GM12892 (cell line): ENCODE measurements at regions not wholly inside any gene's neighbourhood (a gene's known extent, or its start where the extent isn't known, plus 50 kb on each side); places are given as distances from the start of the nearest gene placed in this dataset.

ENCODE experiments used
- DNase-seq: peaks from one replicate; pipeline ENCODE4 v3.0.0; 2011; ENCODE audit not compliant: insufficient read length
- FAIRE-seq: peaks from 2 replicates; lab custom pipeline; 2011; peaks lifted over from hg19 to GRCh38; lab: Jason Lieb, UNC
- POLR2A ChIP-seq: IDR thresholded peaks from 2 replicates; pipeline ENCODE4 v1.6.1; 2011; ENCODE audit warnings: low read depth, low read length, control low read depth
- POLR2AphosphoS5 ChIP-seq: IDR thresholded peaks from 2 replicates; pipeline ENCODE4 v1.6.1; 2011; ENCODE audit warnings: low read depth, low read length, control low read depth
- TAF1 ChIP-seq: IDR thresholded peaks from 2 replicates; pipeline ENCODE4 v1.6.1; 2011; ENCODE audit warnings: low read depth, mild to moderate bottlenecking, control low read depth, low read length, borderline replicate concordance

GRCh38 chr5:17388717-17389116, 109.3 kb upstream of the TAF11L2 start:
- no peak for DNase-seq
- FAIRE-seq = no peak
- TF ChIP-seq TAF1 = no peak
- TF ChIP-seq POLR2AphosphoS5 = no peak
- TF ChIP-seq POLR2A = no peak

GRCh38 chr5:17394086-17394485, 103.9 kb upstream of the TAF11L2 start:
- FAIRE-seq = no peak
- DNase-seq = no peak
- TF ChIP-seq POLR2A (no peak), POLR2AphosphoS5 (no peak), TAF1 (no peak)

GRCh38 chr5:17395106-17395880, 102.7 kb upstream of the TAF11L2 start:
- DNase-seq (no peak), FAIRE-seq (no peak)
- no peak for TF ChIP-seq POLR2A
- no peak for TF ChIP-seq TAF1
- no peak for TF ChIP-seq POLR2AphosphoS5

- DNase-seq (no peak), FAIRE-seq (no peak)
- no peak for TF ChIP-seq POLR2AphosphoS5
- no peak for TF ChIP-seq POLR2A
- TF ChIP-seq TAF1 = no peak
These were observed 101.8 kb upstream of the TAF11L2 start for GRCh38 chr5:17396247-17396646.

GRCh38 chr5:17398431-17398830, 99.6 kb upstream of the TAF11L2 start:
- FAIRE-seq (no peak), DNase-seq (no peak)
- TF ChIP-seq POLR2AphosphoS5 (no peak), TAF1 (no peak), POLR2A (no peak)

- DNase-seq = no peak
- TF ChIP-seq POLR2AphosphoS5 (no peak), POLR2A (no peak), TAF1 (no peak)
- no peak for FAIRE-seq
These were observed 98.9 kb upstream of the TAF11L2 start for GRCh38 chr5:17398866-17399835.

GRCh38 chr5:17399931-17400330, 98.1 kb upstream of the TAF11L2 start:
- DNase-seq (no peak), FAIRE-seq (no peak)
- no peak for TF ChIP-seq TAF1
- no peak for TF ChIP-seq POLR2A
- no peak for TF ChIP-seq POLR2AphosphoS5

- FAIRE-seq (no peak), DNase-seq (no peak)
- no peak for TF ChIP-seq POLR2A
- TF ChIP-seq TAF1 = no peak
- no peak for TF ChIP-seq POLR2AphosphoS5
These were observed 97.1 kb upstream of the TAF11L2 start for GRCh38 chr5:17400724-17401469.

- TF ChIP-seq TAF1 (no peak), POLR2A (no peak), POLR2AphosphoS5 (no peak)
- DNase-seq (no peak), FAIRE-seq (no peak)
These were observed 96.4 kb upstream of the TAF11L2 start for GRCh38 chr5:17401470-17402288.
